IMR-90 (cell line): ENCODE measurements at regions not wholly inside any gene's neighbourhood (a gene's known extent, or its start where the extent isn't known, plus 50 kb on each side); places are given as distances from the start of the nearest gene placed in this dataset.

ENCODE experiments used
- CEBPB ChIP-seq: IDR thresholded peaks from 2 replicates; pipeline ENCODE4 v1.6.1; 2012; ENCODE audit warnings: low read depth, low read length, improper control_type of control experiment
- CTCF ChIP-seq: conservative IDR thresholded peaks from 2 replicates; pipeline ENCODE4 v1.5.1; 2012; ENCODE audit warnings: mild to moderate bottlenecking, low read depth, low read length, improper control_type of control experiment
- MAFK ChIP-seq: IDR thresholded peaks from 2 replicates; pipeline ENCODE4 v1.6.1; 2012; ENCODE audit warnings: low read depth, low read length, improper control_type of control experiment
- POLR2A ChIP-seq: IDR thresholded peaks from 2 replicates; pipeline ENCODE4 v1.6.1; 2012; ENCODE audit warnings: mild to moderate bottlenecking, low read depth, low read length
- RCOR1 ChIP-seq: IDR thresholded peaks from 2 replicates; pipeline ENCODE4 v1.6.1; 2012; ENCODE audit warnings: mild to moderate bottlenecking, low read length, improper control_type of control experiment; ENCODE audit not compliant: insufficient replicate concordance
- RFX5 ChIP-seq: IDR thresholded peaks from 2 replicates; pipeline ENCODE4 v1.8.0; 2012; ENCODE audit warnings: low read depth, mild to moderate bottlenecking, low read length, moderate library complexity
- SMC3 ChIP-seq: fragments of 150-350 bp; IDR thresholded peaks from 2 replicates; pipeline ENCODE4 v1.6.1; 2016; ENCODE audit warnings: low read depth, mild to moderate bottlenecking, antibody characterized with exemption, low read length, moderate library complexity
- TF ChIP-seq, protein P1 (sequence below): fragments of 150-350 bp; IDR thresholded peaks from 2 replicates; pipeline ENCODE4 v1.6.1; 2017; ENCODE audit warnings: mild to moderate bottlenecking, antibody characterized with exemption, low read length, low read depth

- TF ChIP-seq RCOR1 (no peak), CTCF (no peak), CEBPB (no peak), SMC3 (no peak), POLR2A (no peak), MAFK (no peak), RFX5 (no peak)
- TF ChIP-seq, protein P1, sequence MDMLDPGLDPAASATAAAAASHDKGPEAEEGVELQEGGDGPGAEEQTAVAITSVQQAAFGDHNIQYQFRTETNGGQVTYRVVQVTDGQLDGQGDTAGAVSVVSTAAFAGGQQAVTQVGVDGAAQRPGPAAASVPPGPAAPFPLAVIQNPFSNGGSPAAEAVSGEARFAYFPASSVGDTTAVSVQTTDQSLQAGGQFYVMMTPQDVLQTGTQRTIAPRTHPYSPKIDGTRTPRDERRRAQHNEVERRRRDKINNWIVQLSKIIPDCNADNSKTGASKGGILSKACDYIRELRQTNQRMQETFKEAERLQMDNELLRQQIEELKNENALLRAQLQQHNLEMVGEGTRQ: no peak
These were observed 413.6 kb upstream of the ID2 start for GRCh38 chr2:8268172-8268783.
